HG02763 (cell line): ENCODE measurements at regions not wholly inside any gene's neighbourhood (a gene's known extent, or its start where the extent isn't known, plus 50 kb on each side); places are given as distances from the start of the nearest gene placed in this dataset.
A peak's percentile ranks its signal among the peaks of the same experiment; 100 is the strongest.
"Not testable (repeated sequence)": the region's sequence is repeated elsewhere in the genome, so short reads cannot be mapped to it uniquely, and the experiment has no call there.

ENCODE experiments used
- ATAC-seq: cut with Tn5 transposase; IDR thresholded peaks from one replicate; pipeline ENCODE4 v1.9.1; 2021; ENCODE audit warnings: mild to moderate bottlenecking, moderate library complexity; ENCODE audit not compliant: unreplicated experiment

DNA sequence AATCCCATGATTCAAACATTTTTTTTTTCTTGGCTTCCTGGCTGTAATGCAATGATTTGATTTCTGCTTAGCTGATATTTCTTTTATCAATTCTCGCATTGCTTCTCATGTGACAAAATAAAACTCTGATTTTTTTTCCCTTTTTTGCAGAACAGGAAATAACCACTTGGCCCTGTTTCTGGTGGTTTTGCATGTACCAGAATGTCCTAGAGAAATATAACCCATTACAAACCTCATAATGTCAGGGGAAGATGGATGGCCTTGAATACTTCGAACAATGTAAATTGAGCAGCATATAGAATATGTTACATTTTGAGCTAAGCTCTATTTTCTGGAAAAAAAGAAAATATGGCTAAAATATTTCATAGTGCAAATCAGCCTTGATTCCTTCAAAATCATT lies 275.6 kb downstream of the RAP2B start:
- no peak for ATAC-seq

- no peak for ATAC-seq
Observed at GRCh38 chr3:153438271-153438670, 276.2 kb downstream of the RAP2B start.

DNA sequence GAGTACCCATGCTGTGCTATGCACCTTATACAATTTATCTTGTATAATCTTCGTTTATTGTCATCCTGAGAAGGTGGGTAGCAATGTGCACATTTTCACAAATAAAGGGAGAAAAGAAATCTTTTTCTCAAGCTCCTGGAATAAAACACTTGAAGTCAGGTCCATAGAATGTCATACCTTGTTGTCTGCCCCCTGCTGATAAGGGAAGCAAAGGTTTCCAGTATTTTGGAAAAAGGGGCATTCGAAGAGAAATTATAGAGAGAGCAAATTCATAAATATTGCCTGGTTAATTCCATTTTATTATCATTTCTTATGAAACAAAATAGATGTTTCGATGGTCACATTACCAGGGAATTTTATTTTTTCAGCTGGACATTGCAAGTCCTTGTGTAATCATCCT lies 277.8 kb downstream of the RAP2B start:
- no peak for ATAC-seq

DNA sequence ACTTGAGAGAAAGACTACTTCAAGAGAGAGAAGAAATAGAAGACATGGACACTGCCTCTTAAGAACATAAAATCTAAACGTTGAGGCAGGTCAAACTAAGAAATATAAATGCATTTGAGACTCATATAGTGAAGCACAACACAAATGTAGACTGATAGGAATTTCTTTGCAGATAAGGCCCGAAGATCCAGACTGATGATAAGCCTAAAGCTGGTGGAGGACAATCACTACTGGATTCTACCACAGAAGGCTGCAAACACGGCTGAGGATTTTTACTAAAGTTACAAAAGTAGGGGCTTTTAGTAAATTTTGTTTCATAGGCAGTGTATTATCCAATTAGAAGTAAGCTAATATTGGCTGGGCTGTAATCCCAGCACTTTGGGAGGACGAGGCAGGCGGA lies 278.3 kb downstream of the RAP2B start:
- no peak for ATAC-seq

- ATAC-seq = no peak
Observed at GRCh38 chr3:153442386-153442785, 280.4 kb downstream of the RAP2B start.

GRCh38 chr3:153442799-153443487 lies 280.9 kb downstream of the RAP2B start:
- ATAC-seq = no peak

- ATAC-seq = no peak
Observed at GRCh38 chr3:153443961-153444360, 281.9 kb downstream of the RAP2B start.

DNA sequence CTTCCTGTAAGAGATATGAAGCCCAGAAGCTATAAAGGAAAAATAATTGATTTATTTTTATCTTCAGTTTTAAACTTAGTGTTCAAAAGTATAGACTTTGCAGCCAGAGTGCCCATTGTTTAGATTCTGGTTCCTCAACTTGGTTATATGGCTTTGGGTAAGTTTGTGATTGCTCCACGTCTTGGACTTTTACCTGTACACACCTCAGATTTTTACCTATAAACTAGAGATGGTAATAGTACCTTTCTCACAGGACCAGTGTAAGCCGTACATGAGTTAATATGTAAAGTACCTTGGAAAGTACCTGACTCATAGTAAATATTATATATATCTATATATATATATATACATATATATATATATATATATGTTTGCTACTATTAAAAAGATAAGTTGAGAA lies 283.8 kb downstream of the RAP2B start:
- ATAC-seq = no peak

GRCh38 chr3:153448151-153448829 lies 286.3 kb downstream of the RAP2B start:
- ATAC-seq = no peak

DNA sequence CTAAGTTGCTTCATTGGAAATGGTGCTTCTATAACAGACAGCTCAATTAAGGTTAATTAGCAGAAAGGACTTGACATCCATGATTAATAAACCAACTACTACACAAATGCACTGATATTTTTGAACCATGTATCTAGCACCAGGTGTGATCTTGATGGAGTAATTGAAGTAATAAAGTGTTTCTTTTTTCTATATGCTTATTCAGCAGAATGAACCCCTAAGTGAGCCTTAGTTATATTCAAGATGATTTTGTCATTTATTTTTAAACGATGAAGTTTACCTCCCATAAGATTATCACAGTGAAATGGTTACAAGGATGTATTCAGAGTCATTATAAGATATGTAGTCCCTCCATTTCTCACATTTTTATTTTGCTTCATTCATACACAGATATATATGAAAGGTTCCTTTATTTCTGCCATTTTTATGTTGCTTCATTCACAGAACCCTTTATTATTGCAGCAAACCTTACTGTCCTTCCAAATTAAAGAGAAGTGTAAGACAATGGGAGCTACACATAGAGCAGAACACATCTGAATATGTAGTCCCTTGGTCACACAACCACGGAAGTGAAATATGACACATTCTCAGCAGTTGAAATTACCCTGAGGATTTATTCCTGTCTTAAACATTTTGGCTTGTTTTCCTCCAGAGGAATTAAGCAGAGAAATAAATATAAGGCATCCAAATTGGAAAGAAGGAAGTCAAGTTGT lies 295.0 kb downstream of the RAP2B start:
- ATAC-seq = no peak

DNA sequence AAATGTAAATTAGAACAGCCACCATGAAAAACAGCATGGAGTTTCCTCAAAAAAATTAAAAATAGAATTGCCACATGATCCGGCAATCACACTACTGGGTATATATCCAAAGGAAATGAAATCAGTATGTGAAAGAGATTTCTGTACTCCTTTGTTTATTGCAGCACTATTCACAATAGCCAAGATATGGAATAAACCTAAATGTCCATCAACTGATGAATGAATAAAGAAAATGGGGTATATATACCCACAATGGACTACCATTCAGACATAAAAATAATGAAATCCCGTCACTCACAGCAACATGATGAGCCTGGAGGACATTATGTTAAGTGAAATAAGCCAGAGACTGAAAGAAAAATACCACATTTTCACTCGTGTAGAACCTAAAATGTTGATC lies 296.9 kb downstream of the RAP2B start:
- no peak for ATAC-seq

- ATAC-seq = no peak
Observed at GRCh38 chr3:153462545-153462944, 300.5 kb downstream of the RAP2B start.

DNA sequence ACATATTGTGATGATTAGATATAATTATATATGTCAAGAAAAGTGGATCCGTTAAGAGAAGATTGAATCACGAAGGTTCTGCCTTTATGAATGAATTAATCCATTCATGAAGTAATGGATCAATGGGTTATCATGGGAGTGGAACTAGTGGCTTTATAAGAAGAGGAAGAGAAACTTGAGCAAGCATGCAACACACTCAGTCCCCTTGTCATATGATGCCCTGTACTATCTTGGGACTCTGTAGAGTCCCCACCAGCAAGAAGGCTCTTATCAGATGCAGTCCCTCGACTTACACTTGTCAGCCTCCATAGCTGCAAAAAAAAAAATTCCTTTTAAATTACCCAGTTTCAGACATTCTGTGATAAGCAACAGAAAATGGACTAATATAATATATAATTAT lies 301.9 kb downstream of the RAP2B start:
- ATAC-seq = peak; percentile 66

GRCh38 chr3:153469162-153469561 lies 307.1 kb downstream of the RAP2B start:
- no peak for ATAC-seq

GRCh38 chr3:153484842-153485241 lies 322.8 kb downstream of the RAP2B start:
- no peak for ATAC-seq

GRCh38 chr3:153495422-153495821 lies 333.4 kb downstream of the RAP2B start:
- ATAC-seq = no peak

GRCh38 chr3:153502682-153503081 lies 340.7 kb downstream of the RAP2B start:
- ATAC-seq = no peak

GRCh38 chr3:153503873-153504272 lies 341.8 kb downstream of the RAP2B start:
- no peak for ATAC-seq

GRCh38 chr3:153506205-153506604 lies 344.2 kb downstream of the RAP2B start:
- not testable (repeated sequence) for ATAC-seq

- ATAC-seq = not testable (repeated sequence)
Observed at GRCh38 chr3:153506686-153507085, 344.7 kb downstream of the RAP2B start.

DNA sequence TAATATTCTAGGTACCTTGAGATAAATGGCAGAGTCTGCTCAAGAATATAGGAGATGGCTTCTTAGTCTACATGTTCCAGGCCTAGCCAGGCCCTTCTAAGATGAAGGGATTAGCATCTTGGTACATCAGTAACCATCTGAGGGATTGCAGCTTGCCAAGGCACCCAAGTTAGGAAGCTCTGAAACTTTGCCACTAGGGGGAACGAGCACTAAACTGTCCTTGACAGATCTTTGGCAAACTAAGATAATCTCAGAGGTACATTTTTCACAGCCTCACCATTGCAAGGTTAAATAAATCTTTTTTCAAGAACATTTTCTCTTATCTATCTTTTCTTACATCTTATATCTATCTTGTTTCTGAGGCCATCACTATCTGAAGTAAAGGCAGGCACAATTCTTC lies 351.2 kb downstream of the RAP2B start:
- no peak for ATAC-seq

DNA sequence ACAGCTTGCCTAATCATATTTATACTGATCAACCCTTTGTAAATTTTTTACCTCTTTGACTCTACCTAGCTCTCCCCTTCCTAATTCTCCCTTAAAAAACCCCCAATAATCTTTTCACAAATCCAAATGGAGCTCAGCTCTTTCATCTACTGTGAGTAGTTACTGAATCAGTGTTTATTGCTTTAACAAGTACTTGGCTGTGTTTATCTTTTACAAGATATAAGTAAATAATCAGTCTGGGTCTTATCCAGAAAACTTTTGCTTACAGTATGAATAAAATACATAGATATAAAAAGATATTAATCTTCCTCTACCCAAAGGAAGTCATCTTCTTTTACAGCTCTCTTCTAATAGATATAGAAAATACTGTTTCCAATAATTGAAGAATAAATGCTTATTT lies 366.4 kb downstream of the RAP2B start:
- ATAC-seq = no peak
